ENCODE measurements at regions not wholly inside any gene's neighbourhood (a gene's known extent, or its start where the extent isn't known, plus 50 kb on each side); places are given as distances from the start of the nearest gene placed in this dataset.
"Not testable (repeated sequence)": the region's sequence is repeated elsewhere in the genome, so short reads cannot be mapped to it uniquely, and the experiment has no call there.

GRCh38 chr9:42239445-42240260 lies 56.2 kb downstream of the SPATA31A6 start:
- H3K4me3 ChIP-seq (ENCODE audit: low read depth, low read length); in situ Hi-C loops (cut with HindIII; ENCODE audit: low sequenced_read_pairs): not testable (repeated sequence)
- DNase-seq (ENCODE audit: low read depth, low spot score), result peak; percentile 27

DNA sequence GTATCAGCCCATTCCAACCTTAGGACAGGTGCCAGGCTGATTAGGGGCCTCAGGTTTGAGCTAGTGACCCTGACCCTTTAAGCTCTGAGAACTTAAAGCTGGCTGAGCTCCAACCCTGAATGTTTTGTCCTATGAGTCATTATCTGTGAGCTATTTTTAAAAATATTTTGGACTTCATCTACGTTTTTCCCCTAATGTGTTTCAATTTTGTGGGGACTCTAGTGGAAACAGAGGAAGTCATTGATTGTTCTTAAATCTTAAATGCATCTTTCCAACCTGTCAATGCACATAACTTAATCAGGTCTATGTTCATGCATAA lies 56.8 kb downstream of the SPATA31A6 start:
- peak; percentile 67 for DNase-seq (ENCODE audit: low read depth, low spot score)
- in situ Hi-C loops (cut with HindIII; ENCODE audit: low sequenced_read_pairs); H3K4me3 ChIP-seq (ENCODE audit: low read depth, low read length): not testable (repeated sequence)

DNA sequence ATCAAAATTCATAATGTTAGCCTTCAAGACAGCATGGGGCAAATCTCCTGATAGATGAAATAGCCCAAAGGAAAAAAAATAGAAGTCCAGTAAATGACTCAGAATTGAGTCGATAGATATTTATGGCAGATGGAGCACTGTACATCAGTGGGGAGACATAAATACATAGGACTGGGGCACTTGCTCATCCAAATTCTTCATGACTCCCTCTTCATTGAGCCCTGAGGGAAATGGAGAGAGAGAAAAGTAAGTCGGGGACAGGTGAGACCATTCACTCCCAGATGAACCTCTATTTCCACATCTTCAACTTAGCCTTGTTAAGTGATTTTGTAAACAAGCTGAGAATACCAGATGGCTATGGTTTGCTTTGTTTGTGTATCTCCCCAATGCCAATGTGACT lies 59.8 kb downstream of the SPATA31A6 start:
- not testable (repeated sequence) for DNase-seq (ENCODE audit: low read depth, low spot score)

DNA sequence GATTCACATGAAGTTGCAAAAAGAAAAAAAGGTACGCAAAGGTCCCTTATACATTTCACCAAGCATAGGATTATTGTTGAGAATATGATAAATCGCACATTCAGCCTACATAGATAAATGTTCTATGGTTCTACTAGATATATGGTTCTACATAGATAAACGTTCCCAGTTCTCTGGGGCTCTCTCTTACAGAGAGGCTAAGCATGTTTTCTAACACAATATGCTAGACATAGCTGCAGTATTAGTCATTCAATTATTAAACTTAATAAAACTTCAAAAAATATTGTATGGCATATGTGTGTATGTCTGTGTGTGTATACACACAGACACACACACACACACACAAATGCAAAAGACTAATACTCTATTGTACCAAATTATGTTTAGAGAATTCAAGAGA lies 60.4 kb downstream of the SPATA31A6 start:
- in situ Hi-C loops (cut with HindIII; ENCODE audit: low sequenced_read_pairs); H3K4me3 ChIP-seq (ENCODE audit: low read depth, low read length); DNase-seq (ENCODE audit: low read depth, low spot score): not testable (repeated sequence)

More for the DNA sequence above, 59.8 kb downstream of the SPATA31A6 start:
- in situ Hi-C loops (cut with HindIII; ENCODE audit: low sequenced_read_pairs); H3K4me3 ChIP-seq (ENCODE audit: low read depth, low read length): not testable (repeated sequence)

DNA sequence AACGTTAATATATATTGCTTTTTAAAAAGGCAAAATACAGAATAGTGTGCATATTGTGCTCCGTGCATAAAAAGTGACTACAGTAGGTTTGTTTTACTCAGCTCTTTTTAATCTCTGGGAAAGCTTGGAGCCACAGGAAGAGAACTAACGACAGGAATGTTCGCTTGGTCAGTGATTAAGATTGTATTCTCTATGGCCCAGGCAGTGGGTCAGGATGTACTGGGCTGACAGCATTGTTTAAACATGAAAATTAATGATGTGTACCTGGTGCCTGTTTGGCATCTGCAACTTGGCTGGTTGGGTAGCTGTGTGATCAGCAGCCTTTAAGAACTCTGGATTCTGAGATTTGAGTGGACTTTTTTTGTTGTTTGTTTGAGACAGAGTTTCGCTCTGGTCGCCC lies 85.3 kb downstream of the SPATA31A6 start:
- in situ Hi-C loops (cut with HindIII; ENCODE audit: low sequenced_read_pairs); DNase-seq (ENCODE audit: low read depth, low spot score): not testable (repeated sequence)

DNA sequence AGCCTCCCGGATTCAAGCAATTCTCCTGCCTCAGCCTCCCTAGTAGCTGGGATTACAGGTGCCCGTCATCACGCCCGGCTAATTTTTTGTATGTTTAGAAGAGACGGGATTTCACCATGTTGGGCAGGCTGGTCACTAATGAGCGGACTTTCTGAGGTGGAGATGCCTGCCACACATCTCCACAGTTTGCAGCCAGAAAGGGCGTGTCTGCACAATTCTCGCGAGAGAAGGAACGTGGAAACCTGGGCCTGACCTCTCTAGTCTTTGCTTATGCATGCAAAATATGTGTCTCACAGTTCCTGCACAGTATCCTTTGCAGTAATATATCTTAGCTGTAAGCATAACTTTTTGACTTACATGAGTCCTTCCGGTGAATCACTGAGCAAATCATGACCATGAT lies 85.7 kb downstream of the SPATA31A6 start:
- DNase-seq (ENCODE audit: low read depth, low spot score); in situ Hi-C loops (cut with HindIII; ENCODE audit: low sequenced_read_pairs); H3K4me3 ChIP-seq (ENCODE audit: low read depth, low read length): not testable (repeated sequence)

More for the DNA sequence above, 85.3 kb downstream of the SPATA31A6 start:
- not testable (repeated sequence) for H3K4me3 ChIP-seq (ENCODE audit: low read depth, low read length)

DNA sequence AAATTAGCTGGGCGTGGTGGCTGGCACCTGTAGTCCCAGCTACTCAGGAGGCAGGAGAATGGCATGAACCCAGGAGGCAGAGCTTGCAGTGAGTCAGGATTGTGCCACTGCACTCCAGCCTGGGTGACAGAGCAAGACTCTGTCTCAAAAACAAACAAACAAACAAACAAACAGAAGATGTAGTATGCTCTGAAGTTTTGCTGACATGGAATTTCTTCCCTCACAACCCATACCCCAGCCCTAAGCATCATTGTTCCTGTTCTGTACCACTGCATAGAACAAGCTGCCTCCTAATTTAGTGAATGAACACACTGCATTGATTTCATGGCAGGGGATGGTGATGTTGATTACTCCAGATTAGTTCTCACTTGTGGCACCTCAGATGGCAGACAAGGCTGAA lies 89.7 kb downstream of the SPATA31A6 start:
- DNase-seq (ENCODE audit: low read depth, low spot score); in situ Hi-C loops (cut with HindIII; ENCODE audit: low sequenced_read_pairs); H3K4me3 ChIP-seq (ENCODE audit: low read depth, low read length): not testable (repeated sequence)

DNA sequence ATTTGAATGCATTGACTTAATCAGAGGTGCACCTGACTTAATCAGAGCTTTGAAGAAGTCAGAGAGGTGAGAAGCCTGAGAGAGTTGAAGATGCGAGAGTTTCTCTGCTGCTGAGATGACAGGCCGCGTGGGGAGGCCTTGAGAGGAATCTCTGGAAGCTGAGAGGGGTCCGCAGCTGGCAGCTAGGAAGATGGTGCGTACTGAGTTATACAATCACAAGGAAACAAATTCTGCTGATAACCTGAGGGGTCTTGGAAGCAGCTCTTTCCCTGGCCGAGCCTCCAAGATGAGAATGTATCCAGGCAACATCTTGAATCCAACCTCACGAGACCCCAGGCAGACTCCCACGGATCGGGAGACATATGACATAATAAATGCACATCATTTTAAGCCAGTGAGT lies 91.7 kb downstream of the SPATA31A6 start:
- in situ Hi-C loops (cut with HindIII; ENCODE audit: low sequenced_read_pairs), result no loop called here
- DNase-seq (ENCODE audit: low read depth, low spot score), result no peak
- no peak for TF ChIP-seq CTCF (IDR thresholded peaks at IDR 0.05; ENCODE audit: low read depth, low read length)
- H3K4me3 ChIP-seq (ENCODE audit: low read depth, low read length), result no peak overlapping the region

DNA sequence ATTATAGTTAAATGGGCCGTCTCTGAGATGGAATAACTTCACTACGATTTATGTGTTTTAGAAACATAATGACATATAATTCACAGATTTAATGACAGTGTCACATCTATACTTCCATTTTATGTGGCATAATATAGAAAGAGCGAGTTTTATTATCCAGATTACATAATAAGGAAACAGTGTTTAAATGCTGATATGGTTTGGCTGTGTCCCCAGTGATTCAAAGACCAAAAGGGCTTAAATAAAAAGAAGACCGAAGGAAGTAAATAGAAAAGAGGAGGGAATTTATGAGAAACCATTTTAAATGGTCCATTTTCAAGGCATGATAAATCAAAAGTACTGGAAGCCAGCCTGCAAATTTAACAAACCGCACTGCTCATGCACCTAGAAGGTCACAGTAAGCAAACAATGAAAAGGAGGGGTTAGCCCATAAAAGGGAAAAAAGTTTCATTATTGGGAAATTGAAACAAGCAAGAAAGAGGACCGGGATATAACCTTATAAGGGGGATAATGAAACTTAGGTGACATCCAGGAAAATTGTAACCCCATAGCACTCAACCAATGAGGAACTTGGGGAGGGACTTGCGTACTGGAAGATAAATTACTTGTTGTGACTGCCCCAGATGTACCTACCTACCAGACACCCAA lies 99.2 kb downstream of the SPATA31A6 start:
- in situ Hi-C loops (cut with HindIII; ENCODE audit: low sequenced_read_pairs); H3K4me3 ChIP-seq (ENCODE audit: low read depth, low read length); DNase-seq (ENCODE audit: low read depth, low spot score): not testable (repeated sequence)

DNA sequence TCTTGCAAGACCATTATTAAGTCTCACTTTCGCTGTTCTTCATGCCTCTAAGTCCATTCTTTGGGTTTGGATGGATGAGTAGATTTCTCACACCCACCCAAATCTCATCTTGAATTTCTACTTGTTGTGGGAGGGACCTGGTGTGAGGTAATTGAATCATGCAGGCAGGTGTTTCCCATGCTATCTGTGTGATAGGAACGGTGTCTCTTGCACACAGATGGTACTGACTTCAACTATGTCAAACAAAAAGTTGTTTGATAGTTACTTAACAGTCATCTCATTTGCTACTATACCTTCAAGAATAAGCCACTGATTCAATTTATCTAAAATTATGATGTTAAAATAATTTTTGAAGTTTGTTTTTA lies 99.7 kb downstream of the SPATA31A6 start:
- in situ Hi-C loops (cut with HindIII; ENCODE audit: low sequenced_read_pairs); DNase-seq (ENCODE audit: low read depth, low spot score); H3K4me3 ChIP-seq (ENCODE audit: low read depth, low read length): not testable (repeated sequence)

DNA sequence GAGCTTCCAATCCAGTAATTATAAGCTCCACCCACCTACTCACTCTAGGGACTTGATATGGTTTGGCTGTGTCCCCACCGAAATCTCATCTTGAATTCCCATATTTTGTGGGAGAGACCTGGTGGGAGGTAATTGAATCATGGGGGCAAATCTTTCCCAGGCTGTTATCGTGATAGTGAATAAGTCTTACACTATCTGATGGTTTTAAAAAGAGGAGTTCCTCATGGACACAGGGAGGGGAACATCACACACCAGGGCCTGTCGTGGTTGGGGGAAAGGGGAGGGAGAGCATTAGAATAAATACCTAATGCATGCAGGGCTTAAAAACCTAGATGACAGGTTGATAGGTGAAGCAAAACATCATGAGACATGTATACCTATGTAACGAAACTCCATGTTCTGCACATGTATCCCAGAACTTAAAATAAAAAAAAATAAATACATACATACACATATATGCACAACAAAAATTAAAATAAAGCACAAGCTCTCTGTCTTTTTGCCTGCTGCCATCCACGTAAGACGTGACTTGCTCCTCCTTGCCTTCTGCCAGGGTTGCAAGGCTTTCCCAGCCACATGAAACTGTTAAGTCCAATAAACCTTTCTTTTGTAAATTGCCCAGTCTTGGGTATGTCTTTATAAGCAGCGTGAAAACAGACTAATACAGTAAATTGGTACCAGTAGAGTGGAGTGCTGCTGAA lies 102.8 kb downstream of the SPATA31A6 start:
- DNase-seq (ENCODE audit: low read depth, low spot score); H3K4me3 ChIP-seq (ENCODE audit: low read depth, low read length); in situ Hi-C loops (cut with HindIII; ENCODE audit: low sequenced_read_pairs): not testable (repeated sequence)

DNA sequence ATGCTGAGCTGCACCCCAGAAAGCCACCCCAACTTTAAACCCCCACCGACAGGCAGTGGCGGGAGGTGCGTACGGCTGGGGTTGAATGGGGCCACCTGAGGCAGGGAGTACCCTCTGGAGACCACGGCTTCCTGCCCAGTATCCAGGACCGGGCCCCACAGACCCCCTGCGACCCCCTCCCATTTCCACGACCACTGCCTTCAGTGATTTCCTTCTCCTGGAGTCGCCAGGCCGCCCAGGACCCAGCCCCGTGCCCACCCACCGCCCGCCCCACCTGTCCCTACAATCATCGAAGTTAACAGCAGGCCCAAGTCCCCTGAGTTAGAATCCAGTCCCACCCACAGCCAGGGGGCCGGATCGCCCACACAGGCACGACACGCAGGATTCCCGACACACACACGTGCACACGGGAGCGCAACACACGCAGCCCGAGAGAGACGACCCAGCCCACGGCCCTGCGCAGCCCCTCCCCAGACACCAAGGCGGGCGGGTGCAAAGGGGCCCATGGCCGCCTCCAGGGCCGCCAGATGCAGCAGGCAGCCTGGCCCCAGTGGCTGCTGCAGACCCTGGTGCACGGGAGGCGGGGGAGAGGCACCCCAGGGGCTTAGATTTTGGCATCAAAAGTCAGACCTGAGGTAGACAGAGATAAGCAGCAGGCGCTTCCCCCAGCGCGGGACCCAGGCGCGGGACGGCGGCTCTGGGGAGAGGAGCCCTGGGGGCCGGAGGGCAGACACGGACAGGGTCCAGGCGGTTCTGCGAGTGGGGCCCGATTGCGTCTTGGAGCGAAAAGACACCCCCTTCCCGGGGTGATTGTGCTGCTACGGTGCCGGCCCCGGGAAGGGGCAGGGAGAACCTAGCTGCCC lies 104.8 kb downstream of the SPATA31A6 start:
- H3K4me3 ChIP-seq (ENCODE audit: low read depth, low read length); in situ Hi-C loops (cut with HindIII; ENCODE audit: low sequenced_read_pairs); DNase-seq (ENCODE audit: low read depth, low spot score): not testable (repeated sequence)

GRCh38 chr9:42288865-42289229 lies 105.4 kb downstream of the SPATA31A6 start:
- in situ Hi-C loops (cut with HindIII; ENCODE audit: low sequenced_read_pairs); DNase-seq (ENCODE audit: low read depth, low spot score); H3K4me3 ChIP-seq (ENCODE audit: low read depth, low read length): not testable (repeated sequence)

GRCh38 chr9:42300124-42300523 lies 116.7 kb downstream of the SPATA31A6 start:
- DNase-seq (ENCODE audit: low read depth, low spot score); H3K4me3 ChIP-seq (ENCODE audit: low read depth, low read length); in situ Hi-C loops (cut with HindIII; ENCODE audit: low sequenced_read_pairs): not testable (repeated sequence)

- H3K4me3 ChIP-seq (ENCODE audit: low read depth, low read length); in situ Hi-C loops (cut with HindIII; ENCODE audit: low sequenced_read_pairs); DNase-seq (ENCODE audit: low read depth, low spot score): not testable (repeated sequence)
Observed at GRCh38 chr9:42306625-42307024, 123.2 kb downstream of the SPATA31A6 start.

DNA sequence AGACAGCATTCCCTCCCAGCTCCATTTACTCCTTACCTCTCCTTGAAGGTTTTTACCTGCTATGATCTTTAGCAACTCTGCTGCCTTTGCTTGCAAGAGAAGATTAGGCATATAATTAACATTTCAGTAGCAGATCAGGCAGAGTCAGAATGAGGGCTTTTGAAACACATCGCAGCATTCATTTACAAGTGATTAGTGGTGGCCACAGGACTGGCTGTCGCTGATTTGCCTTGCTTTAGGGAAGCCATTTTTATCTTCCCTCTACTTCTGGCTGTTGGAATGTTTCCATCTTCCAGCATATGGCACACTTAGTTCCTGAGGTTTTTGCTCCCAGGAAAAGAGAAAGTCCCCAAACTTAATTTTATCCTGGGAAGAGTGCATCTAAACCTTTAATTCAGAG lies 124.0 kb downstream of the SPATA31A6 start:
- DNase-seq (ENCODE audit: low read depth, low spot score); H3K4me3 ChIP-seq (ENCODE audit: low read depth, low read length); in situ Hi-C loops (cut with HindIII; ENCODE audit: low sequenced_read_pairs): not testable (repeated sequence)

Measured in astrocyte of the spinal cord (primary cell).